Prostate gland (tissue), 2 donors: ENCODE measurements at regions not wholly inside any gene's neighbourhood (a gene's known extent, or its start where the extent isn't known, plus 50 kb on each side); places are given as distances from the start of the nearest gene placed in this dataset.
"Not testable (repeated sequence)": the region's sequence is repeated elsewhere in the genome, so short reads cannot be mapped to it uniquely, and the experiment has no call there.

Experiments used
- POLR2A ChIP-seq: fragments of 450-650 bp; IDR thresholded peaks from one replicate; pipeline ENCODE4 v1.6.1; 2016; ENCODE audit warnings: antibody characterized with exemption, mild to moderate bottlenecking
- POLR2AphosphoS5 ChIP-seq: sonication (generic); formaldehyde crosslinking; IDR thresholded peaks from one replicate; pipeline ENCODE4 v1.6.1; 2017; ENCODE audit warnings: antibody characterized with exemption
- TF ChIP-seq, protein P1 (sequence below), 4 experiments: fragments of 200-600 bp in 2 of 4; fragments of 450-650 bp in 2 of 4; sonication (generic) in 2 of 4; IDR thresholded peaks; 1 replicate in 3 of 4; 2 replicates in 1 of 4; pipeline ENCODE4 v1.5.1; 2016 to 2019; ENCODE audit warnings: antibody characterized with exemption in 4 of 4, mild to moderate bottlenecking in 2 of 4, moderate library complexity in 2 of 4

DNA sequence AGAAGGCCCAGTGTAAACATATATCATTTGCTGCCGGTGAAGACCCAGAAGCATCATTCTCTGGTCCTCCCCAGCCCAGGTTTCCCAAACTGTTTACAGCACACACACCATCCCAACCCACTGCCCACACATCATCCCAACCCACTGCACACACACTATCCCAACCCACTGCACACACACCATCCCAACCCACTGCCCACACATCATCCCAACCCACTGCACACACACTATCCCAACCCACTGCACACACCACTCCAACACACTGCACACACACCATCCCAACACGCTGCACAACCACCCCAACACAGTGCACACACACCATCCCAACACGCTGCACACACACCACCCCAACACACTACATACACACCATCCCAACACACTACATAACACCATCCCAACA is 608.4 kb downstream of the ACTL7B start:
- TF ChIP-seq, protein P1, sequence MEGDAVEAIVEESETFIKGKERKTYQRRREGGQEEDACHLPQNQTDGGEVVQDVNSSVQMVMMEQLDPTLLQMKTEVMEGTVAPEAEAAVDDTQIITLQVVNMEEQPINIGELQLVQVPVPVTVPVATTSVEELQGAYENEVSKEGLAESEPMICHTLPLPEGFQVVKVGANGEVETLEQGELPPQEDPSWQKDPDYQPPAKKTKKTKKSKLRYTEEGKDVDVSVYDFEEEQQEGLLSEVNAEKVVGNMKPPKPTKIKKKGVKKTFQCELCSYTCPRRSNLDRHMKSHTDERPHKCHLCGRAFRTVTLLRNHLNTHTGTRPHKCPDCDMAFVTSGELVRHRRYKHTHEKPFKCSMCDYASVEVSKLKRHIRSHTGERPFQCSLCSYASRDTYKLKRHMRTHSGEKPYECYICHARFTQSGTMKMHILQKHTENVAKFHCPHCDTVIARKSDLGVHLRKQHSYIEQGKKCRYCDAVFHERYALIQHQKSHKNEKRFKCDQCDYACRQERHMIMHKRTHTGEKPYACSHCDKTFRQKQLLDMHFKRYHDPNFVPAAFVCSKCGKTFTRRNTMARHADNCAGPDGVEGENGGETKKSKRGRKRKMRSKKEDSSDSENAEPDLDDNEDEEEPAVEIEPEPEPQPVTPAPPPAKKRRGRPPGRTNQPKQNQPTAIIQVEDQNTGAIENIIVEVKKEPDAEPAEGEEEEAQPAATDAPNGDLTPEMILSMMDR (IDR thresholded peaks at IDR 0.05) = not testable (repeated sequence)
- not testable (repeated sequence) for TF ChIP-seq POLR2A, POLR2AphosphoS5
